NK-92 treated with Interleukin-12 subunit alpha and Interleukin-12 subunit beta, amount 100 ng/mL, for 24 hours (cell line): ENCODE measurements at regions not wholly inside any gene's neighbourhood (a gene's known extent, or its start where the extent isn't known, plus 50 kb on each side); places are given as distances from the start of the nearest gene placed in this dataset.
"Not testable (repeated sequence)": the region's sequence is repeated elsewhere in the genome, so short reads cannot be mapped to it uniquely, and the experiment has no call there.

Experiments
- DNase-seq: peaks from one replicate; lab custom pipeline; 2025; lab: John Stamatoyannopoulos, UW

GRCh38 chr18:38664929-38665328, 1099.3 kb upstream of the CELF4 start:
- DNase-seq, result no peak

GRCh38 chr18:38663682-38664081, 1098.1 kb upstream of the CELF4 start:
- no peak for DNase-seq

DNA sequence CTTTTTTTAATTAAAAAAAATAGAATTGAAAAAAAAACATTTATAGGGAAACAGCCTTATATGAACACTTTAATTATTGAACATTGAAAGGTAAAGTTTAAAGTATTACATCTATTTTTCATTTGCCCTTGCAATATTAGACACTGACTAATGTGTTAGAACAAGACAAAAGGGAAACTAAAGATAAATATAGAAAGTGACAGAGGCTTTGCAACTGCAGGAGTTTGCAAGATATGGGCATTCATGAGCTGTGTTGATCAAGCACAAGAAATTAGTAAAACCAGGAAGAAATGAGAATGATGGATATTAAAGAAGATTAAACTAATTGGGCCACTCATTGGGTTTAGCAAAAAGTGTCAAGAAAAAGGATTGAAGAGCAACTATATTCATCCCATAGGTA, 1097.7 kb upstream of the CELF4 start:
- DNase-seq, result no peak

DNA sequence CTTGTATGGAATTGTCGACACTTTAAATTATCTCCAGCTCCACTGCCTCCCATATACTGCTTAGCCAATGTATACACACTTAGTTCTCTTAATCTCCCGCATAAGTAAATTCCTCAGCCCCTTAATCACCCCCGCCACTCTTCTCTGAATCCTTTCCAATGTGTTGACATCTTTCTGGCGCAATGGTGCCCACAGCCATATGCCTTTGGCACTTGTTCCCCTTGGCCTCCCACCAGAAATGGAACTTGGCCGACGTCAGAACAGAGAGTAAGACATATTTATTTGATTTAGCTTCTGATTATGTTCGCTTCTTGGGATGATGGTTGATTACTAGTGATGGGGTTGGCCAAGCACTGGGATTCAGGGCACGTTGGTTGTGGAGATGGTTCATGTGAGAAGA, 1089.3 kb upstream of the CELF4 start:
- DNase-seq, result no peak

DNA sequence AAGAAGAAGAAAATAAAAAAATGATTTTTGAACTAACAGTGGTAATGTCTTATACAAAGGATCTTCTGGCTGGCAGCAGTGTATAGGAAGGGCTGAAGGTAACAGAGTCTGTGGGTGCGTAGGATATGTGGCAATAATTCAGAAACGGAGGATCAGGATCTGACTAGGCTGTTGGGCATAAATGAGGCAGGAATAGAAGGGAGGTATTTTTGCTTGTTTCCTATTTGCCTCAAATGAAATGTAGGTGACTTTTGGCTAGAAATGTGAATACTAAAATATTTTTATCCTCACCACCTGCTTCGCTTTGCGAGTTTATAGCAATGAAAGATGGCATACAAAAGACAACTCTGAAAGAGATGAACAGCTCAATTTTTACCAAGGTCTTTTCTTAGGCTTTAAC, 1086.1 kb upstream of the CELF4 start:
- DNase-seq, result no peak

DNA sequence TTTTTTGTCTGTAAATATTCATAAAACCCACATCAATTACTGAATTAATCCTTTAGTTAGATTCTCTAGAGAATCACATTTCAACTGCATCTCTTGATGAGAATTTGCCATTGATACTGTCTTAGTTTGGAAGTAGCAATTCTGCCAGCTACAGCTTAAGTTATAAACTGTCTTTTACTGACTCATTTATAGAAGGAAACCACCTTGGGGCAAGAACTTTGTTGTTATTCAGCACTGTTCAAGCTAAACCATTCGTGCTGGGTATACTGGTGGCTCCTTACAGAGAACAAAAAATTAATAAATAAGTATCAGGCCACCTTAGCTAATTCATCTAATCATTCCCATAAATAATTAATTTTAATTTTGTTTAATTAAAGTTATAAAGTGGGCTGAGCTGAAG, 1082.6 kb upstream of the CELF4 start:
- no peak for DNase-seq

- no peak for DNase-seq
Measured at GRCh38 chr18:38646296-38646695, 1080.7 kb upstream of the CELF4 start.

DNA sequence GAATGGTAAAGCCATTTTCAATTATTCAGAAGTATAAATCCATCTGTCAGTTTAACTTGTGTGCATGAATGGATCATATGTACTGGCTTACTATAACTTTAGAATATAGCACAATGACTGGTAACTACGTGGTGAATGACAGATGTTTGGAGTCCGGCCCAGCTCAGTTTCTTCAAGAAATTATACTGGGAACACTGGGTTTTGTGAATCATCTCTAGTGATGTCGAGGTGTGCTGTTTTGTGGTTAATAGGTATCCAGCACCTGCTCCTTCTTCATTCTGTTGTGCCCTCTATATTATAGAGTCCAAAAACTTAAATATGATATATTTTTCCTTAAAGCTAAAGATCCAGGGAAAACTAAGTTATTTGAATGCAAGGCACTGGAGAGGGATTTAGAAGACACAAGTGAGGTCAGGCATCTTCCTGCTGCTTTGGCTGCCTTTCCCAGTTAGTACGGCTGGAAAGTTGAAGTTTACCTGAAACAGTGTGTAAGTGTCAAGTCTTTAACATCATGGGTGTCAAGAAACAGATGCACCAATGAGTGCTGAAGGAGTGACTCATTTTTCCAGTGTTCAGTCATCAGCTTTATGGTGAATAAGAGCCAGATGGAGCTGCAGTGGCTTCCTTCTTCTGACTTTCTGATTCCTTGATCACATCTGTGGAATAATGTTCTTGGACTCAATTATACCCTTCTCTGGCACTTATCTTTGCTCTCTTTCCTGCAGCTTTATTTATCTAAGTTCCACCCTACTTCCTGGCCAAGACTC, 1079.5 kb upstream of the CELF4 start:
- no peak for DNase-seq

GRCh38 chr18:38642711-38643110, 1077.1 kb upstream of the CELF4 start:
- DNase-seq, result no peak

- DNase-seq, result not testable (repeated sequence)
Measured at GRCh38 chr18:38639700-38640099, 1074.1 kb upstream of the CELF4 start.

GRCh38 chr18:38635709-38636430, 1070.3 kb upstream of the CELF4 start:
- DNase-seq, result no peak

DNA sequence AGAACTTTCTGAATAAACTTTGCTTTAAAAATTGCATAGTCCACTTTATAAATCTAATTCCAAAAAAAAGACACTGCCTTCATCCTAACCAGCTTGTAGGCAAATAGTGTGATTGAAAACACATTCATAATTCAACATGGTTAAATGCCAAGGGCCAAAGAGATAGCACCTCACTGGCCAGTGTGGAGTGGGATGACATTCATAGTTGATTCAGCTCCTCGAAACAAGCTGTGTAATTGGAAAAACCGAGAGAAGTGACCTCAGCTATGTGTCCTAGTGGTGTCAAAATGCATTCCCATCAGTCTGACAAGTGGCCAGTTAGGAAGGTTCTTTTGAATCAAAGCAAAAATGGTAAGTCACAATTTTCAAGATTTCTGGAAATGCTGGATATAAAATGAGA, 1068.5 kb upstream of the CELF4 start:
- no peak for DNase-seq

- no peak for DNase-seq
Measured at GRCh38 chr18:38633333-38633732, 1067.7 kb upstream of the CELF4 start.

DNA sequence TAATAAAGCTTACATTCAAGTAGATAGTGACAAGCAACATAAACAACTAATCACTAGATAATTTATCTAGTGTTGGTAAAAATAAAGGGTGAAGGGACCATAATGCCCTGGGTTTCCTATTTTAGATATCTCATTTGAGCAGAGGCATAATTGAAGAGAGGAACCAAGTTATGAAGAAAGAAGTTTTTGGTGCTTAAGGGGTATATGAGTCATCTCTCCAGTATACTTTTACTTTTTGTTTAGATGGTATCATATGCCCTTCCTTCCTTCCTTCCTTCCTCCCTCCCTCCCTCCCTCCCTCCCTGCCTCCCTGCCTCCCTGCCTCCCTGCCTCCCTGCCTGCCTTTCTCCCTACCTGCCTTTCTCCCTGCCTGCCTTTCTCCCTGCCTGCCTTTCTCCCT, 1053.5 kb upstream of the CELF4 start:
- DNase-seq, result no peak

DNA sequence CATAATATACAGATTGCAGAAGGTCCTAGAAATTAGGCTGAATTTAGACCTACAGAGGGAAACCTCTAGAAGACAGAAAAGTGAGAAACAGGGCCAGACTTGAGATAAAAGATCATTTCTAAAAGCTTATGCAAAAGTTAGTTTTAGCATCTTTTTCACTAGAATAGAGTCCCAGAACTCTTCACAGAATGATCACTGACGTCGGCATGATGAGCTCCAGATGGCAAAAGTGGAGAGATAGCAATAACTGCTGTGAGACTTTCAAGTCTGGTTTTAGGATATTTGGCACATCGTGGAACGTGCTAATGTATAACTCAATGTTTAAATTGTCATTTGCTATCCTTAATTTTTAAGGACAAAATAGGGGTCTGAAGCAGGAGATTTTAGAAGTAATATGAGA, 1050.7 kb upstream of the CELF4 start:
- no peak for DNase-seq

- no peak for DNase-seq
Measured at GRCh38 chr18:38612904-38613303, 1047.3 kb upstream of the CELF4 start.

DNA sequence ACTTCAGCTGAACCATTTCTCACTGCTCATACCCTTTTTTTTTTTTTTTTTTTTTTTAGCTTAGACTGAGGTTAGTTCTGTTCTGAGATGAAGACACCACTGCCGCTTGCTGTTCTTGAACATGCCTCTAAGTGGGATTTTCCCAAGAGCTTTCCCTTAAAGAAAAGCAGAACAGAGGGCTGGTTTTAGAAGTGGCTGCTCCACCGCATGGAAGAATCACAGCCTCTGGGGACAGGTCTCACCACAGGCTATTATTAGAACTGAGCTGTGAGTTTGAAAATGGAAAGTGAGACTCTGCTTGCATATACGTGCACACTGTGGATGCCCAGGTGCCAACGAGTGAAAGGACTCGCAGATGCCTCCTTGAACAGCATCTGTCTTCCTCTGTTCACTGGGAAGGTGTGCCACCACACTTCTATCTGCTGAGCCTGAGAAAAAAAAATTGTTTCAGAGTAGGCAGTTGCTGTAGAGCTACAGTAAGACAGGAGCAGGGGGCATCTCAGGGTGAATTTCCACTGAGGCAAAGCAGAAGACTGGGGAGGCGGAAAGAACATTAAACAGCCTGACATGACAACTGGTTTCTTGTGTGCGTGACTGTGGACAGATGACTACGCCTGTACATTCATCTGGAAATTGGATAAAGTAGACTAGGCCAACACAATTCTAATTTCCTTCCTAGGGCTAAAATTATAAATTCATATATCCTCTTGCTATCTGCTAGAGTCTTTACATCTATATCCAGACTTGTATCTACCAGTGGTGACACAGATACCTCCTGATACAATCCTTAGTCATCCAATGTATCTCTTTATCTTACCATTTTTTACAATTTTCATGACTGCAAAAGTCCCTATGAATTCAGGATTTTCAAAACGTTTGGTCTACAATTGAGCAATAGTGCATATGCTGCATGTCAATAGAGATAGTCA, 1045.7 kb upstream of the CELF4 start:
- no peak for DNase-seq

DNA sequence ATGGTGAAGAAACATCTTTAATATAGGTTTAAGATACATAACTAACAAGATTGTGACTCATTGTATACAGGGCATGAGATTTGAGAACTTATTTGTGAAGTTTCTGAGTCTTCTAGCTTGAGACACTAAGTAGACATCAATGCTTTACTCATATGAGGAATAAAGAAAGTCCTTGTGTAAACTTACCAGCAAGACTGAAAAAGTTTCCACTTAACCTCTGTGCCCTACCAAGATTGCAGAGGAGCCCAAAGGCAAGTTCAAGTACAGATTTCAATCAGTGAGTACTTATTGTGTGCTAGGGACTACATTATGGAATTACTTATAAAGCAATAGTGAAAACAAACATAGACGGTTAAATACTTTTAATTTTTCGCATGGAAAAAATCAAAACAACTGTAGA, 1041.2 kb upstream of the CELF4 start:
- no peak for DNase-seq

- no peak for DNase-seq
Measured at GRCh38 chr18:38602341-38602740, 1036.7 kb upstream of the CELF4 start.

GRCh38 chr18:38587571-38587970, 1022.0 kb upstream of the CELF4 start:
- no peak for DNase-seq

GRCh38 chr18:38586327-38586726, 1020.7 kb upstream of the CELF4 start:
- no peak for DNase-seq

DNA sequence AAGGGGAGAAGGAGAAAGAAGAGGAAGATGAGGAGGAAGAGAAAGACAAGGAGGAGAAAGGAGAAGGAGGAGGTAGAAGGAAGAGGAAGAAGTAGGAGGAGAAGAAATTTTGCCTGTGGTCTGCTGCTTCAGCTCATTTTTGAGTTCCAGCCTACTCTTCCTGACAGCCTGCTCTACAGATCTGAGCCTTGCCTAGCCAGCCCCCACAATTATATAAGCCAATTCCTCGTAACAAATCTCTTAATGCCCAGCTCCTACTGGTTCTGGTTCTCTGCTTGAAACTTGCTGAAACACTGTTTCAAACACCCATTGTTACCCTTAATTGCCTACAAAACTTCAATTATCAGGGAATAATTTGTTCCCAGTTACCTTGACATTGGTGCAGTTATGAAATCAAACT, 1014.2 kb upstream of the CELF4 start:
- DNase-seq, result no peak

DNA sequence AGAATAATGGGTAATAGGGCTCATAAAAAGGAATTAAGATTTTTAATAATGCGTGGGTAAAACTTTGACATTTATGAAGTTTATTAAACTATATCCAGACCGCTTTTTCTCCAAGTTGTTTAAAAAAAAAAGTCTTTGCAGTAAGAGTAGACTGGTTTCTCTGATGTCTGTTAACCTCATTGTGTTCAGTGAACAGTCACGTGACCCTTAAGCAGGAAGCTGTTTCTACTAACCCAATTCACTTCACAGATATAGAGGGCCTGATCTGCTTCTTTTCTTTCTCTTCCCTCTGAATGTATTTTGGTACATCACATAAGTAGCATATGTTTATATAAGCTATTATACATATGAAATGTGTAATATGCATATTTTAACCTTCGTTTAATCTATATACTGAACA, 1011.3 kb upstream of the CELF4 start:
- no peak for DNase-seq
